Central memory CD4-positive, alpha-beta T cell (primary cell): ENCODE measurements at regions not wholly inside any gene's neighbourhood (a gene's known extent, or its start where the extent isn't known, plus 50 kb on each side); places are given as distances from the start of the nearest gene placed in this dataset.

Source experiments
- DNase-seq: peaks from one replicate; pipeline ENCODE4 v3.0.0; 2022

GRCh38 chr5:17763301-17763700, 129.0 kb downstream of the TAF11L14 start:
- no peak for DNase-seq

GRCh38 chr5:17766031-17766430, 131.8 kb downstream of the TAF11L14 start:
- DNase-seq, result no peak

DNA sequence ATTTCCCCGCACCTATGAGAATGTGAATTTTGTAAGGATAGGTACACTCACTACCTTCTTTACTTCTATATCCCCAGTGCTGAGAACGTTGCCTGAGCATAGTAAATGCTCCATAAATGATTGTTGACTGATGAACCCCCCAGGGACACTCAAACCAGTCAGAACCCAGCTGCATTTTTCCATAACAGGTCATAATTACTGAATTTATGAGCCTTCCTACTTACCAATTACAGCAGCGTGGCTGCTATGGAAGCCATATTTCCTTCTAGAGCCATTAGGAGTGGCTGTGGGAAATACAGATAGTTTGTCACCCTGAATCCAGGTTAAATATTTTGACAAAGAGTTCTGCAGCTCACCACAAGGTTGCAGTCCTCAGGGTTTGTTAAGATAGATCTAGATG, 135.0 kb downstream of the TAF11L14 start:
- DNase-seq, result no peak

GRCh38 chr5:17772232-17772631, 138.0 kb downstream of the TAF11L14 start:
- DNase-seq, result no peak

GRCh38 chr5:17785774-17786173, 151.5 kb downstream of the TAF11L14 start:
- DNase-seq, result no peak

DNA sequence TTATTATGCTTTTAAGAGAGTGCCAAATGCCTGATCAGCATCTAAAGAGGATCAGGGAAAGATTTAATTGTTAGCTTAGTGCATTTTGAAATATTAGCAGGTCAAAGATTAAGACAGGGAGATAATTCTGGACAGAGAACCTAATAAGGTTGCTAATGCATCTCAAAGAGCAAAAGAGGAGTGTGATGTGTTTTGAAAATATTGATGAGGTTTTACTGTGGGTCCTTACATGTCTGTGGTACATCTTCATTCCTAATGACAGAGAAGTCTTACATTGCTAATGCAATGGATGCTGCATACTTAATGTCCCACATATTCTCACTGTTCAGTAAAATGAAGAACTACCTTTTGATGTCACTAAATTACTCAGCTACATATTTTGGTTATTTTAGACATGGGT, 154.1 kb downstream of the TAF11L14 start:
- no peak for DNase-seq

DNA sequence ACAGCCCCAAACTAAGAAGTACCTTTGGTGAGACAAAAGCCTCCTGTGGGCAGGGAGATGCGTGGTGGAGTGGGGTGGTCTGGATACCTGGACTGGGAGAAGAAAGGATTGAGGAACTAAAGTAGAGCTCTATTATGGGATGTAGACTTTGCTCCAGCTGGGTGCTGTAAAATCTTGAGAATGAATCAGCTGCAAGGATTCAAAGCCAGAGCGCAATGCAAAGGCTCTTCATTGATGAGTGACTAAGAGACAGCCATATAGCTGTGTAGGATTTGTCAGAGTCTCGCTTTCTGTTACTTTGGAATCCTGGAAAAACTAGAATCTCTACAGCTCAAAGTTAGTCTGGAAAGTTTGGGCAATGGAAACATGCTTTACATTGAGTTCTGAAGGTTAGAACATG, 159.9 kb downstream of the TAF11L14 start:
- DNase-seq, result no peak

DNA sequence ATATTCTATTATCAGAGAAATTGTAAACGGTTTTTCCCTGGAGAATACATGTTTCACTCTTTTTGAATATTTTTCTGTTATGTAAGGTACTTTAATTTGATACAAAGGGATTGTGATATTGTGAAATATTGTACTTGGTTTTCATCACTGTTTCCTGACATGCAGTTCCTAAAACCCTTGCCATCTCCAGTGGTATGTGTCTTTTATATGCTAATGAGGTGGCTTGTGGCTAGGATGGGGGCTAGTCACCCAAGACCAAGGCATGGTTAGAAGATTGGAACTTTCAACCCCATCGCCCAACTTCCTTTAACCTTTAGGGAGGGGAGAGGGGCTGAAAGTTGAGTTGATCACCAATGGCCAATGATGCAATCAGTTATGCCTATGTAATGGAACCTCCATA, 160.6 kb downstream of the TAF11L14 start:
- DNase-seq, result no peak

- DNase-seq, result no peak
Measured at GRCh38 chr5:17796142-17796541, 161.9 kb downstream of the TAF11L14 start.

- no peak for DNase-seq
Measured at GRCh38 chr5:17796757-17797396, 162.6 kb downstream of the TAF11L14 start.

- DNase-seq, result no peak
Measured at GRCh38 chr5:17799521-17799920, 165.3 kb downstream of the TAF11L14 start.

DNA sequence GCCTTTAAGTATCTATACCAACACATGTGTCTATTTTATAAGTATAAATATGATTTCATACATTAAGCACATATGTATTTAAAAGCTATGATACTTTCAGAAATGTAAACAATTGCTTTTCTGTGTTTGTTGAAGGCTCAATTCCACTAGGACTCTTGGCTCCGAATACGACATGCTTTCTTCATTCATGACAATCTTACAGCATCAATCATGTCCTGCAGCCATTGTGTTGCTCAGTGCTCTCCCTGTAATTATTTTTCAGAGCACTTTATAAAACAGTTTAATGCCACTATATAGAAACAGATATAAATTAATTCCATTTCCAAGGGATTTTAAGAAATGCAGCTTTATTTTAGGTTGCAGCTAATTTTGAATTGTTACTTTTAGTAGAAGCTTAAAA, 167.3 kb downstream of the TAF11L14 start:
- no peak for DNase-seq

DNA sequence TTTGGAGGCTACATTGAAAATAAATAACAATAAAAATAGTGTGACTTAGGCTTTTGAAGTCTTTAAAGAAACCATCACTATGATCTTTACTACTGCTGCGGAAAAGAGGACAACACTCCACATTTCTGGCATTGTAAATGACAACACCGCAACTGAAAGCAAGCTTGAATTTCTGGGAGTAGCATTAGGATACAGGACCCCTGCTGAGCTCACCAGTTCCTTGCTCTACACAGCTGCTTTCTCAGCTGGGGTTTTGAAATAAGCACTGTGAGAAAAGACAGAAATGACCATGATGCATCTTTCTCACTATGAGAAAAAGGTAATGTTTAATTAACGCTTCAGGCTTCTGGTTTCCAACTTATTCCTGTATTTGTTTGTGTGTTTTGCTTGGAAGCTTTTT, 168.0 kb downstream of the TAF11L14 start:
- no peak for DNase-seq

GRCh38 chr5:17803971-17804370, 169.7 kb downstream of the TAF11L14 start:
- DNase-seq, result no peak

DNA sequence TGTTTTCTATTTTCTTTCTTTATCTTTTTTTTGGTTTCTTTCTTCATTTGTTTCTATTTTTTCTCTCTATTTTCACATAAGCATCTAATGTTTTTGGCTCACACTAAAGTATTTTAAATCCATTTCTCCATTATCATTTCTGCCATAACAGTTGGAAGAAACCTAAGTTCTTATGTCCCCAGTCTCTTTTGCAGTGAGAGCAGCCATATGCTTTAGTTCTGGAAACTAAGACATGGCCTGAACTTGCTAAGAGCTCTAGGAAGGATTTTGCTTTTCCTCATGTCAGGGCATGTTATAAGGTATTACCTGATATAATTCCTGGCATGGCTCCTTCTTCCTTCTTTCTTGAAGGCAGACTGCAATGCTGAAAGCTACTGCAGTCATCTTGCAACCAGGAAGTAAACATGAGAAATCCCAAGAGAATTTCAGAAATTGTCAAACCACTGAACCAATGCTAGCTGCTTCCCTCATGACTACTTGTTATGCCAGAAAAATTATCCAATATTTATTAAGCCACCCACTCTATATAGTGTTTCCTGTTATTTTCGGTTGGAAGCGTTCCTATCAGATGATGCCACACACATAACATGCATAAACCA, 171.1 kb downstream of the TAF11L14 start:
- DNase-seq, result no peak

GRCh38 chr5:17806818-17807468, 172.7 kb downstream of the TAF11L14 start:
- no peak for DNase-seq

DNA sequence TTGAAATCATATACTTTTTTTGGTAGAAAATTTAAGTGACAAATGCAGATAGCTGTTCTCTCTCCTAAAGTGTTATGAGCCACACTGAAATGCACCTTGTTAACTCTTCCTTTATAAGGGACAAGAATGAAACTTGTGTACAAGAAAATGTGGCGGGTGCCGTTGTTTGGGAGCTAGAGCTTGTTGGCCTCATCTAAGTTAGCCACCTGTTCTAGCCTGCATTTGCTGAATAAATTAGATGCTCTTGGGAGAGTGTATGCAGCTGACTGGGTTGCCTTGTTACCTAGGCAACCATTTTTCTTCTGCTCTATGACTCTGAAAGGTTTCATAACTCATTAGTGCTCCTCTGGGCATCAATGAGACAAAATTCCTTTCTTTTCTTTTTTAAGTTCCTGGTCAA, 174.3 kb downstream of the TAF11L14 start:
- no peak for DNase-seq

DNA sequence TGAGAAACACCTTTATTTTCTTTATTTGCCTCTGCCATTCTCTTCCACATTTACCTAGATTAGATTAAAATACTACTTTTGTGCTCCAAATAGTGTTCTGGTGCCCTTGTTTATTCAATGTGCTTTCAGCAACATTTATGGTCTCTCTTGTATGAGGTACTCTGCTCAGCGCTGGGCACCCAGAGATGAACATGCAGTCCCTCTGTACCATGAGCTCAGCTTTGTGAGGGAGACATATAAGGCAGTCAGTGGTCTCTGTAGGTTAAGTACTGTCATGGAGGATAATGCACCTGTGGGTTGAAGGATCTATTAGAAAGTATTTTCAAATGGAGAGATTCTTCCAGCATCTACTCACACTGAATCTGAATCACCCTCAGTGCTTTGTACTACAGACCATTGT, 176.5 kb downstream of the TAF11L14 start:
- no peak for DNase-seq

DNA sequence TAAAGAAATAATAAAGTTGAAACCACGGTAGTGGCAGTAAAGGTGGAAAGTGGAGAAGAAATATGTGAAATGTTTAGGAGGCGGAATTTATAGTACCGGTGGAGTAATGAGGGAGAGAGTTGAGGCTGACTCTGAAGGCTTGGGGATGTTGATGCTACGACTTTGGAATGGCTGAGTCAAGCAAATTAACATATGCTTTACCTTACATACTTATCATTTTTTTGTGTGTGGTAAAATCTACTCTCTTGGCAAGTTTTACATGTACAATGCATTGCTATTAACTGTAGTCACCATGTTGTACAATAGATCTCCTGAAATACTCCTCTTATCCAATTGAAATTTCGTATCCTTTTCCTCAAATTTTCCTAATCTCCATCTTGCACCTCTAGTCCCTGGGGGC, 179.0 kb downstream of the TAF11L14 start:
- no peak for DNase-seq

GRCh38 chr5:17816505-17816904, 182.2 kb downstream of the TAF11L14 start:
- no peak for DNase-seq

DNA sequence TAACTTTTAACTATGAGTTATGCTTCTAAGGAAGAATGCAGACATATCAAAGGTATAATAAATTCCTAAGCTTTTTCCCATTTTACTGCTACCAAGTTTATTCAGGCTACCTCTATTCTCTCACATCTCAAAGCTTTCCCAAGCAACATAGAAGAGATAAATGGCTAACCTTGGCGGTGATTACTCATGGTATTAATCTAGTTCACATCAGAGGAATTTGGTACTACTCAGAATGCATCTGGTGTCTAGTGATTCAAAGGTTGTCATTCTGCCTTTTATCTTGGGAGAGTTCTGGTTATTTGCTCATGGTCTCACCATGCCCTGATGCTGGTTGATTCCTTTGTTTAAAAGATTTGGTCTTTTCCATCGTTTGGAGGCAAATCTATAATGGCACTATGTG, 182.7 kb downstream of the TAF11L14 start:
- DNase-seq, result no peak

DNA sequence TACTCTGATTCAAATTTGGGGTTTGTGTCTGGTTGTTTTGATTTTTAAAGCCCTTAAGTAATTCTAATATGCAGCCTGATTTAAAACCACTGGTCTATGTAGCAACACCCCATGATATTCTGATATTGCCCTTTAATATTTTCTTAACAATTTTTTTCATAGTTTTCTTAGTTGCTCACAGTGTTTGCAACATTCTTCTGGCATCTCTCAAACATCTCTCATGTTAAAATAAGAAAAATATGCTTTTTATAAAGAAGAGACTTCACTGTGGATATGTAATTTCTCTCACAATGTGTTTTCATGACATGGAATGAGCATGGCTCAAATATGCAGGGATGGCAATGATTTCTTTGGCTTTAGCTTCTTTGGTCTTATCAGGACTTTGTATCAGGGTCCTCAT, 183.7 kb downstream of the TAF11L14 start:
- no peak for DNase-seq

DNA sequence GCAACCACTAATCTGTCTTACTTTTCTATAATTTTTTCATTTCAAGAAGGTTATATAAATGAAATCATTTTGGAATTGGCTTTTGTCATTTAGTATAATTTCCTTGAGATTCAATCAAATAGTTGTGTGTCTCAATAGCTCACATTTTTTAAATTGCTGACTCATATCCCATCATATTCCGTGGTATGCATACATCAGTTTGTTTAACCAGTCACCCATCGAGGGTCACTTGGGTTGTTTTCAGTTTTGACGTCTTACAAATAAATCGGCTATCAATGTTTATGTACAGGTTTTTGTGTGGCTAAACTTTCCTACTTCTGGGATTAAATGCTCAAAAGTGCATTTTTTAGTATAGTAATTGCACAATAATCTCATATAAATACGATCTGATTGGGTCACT, 185.5 kb downstream of the TAF11L14 start:
- DNase-seq, result no peak

GRCh38 chr5:17828681-17829080, 194.4 kb downstream of the TAF11L14 start:
- no peak for DNase-seq

GRCh38 chr5:17829456-17829855, 195.2 kb downstream of the TAF11L14 start:
- DNase-seq, result no peak
